ENCODE measurements at regions not wholly inside any gene's neighbourhood (a gene's known extent, or its start where the extent isn't known, plus 50 kb on each side); places are given as distances from the start of the nearest gene placed in this dataset.
"Not testable (repeated sequence)": the region's sequence is repeated elsewhere in the genome, so short reads cannot be mapped to it uniquely, and the experiment has no call there.

DNA sequence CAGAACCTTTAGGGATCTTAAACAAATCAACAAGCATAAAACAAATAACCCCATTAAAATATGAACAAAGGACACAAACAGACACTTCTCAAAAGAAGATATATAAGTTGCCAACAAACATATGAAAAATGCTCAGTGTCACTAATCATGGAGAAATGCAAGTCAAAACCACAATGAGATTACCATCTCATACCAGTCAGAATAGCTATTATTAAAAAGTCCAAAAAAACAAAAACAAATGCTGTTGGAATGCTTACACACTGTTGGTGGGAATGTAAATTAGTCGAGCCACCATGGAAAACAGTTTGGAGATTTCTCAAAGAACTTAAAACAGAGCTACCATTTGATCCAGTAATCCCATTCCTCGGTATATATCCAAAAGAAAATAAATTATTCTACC is 423.6 kb downstream of the OTOL1 start:
- DNase-seq (ENCODE audit: low read depth) (no peak), FAIRE-seq (no peak)
- Histone ChIP-seq H3K4me3 (ENCODE audit: low read depth, low read length) (no peak overlapping the region), H3K36me3 (ENCODE audit: control insufficient read depth, insufficient read depth, low read length) (no peaks in the 10 kb centered on the region), H3K27me3 (ENCODE audit: control insufficient read depth, insufficient read depth, low read length) (no peaks in the 10 kb centered on the region)
- TF ChIP-seq, protein P1, sequence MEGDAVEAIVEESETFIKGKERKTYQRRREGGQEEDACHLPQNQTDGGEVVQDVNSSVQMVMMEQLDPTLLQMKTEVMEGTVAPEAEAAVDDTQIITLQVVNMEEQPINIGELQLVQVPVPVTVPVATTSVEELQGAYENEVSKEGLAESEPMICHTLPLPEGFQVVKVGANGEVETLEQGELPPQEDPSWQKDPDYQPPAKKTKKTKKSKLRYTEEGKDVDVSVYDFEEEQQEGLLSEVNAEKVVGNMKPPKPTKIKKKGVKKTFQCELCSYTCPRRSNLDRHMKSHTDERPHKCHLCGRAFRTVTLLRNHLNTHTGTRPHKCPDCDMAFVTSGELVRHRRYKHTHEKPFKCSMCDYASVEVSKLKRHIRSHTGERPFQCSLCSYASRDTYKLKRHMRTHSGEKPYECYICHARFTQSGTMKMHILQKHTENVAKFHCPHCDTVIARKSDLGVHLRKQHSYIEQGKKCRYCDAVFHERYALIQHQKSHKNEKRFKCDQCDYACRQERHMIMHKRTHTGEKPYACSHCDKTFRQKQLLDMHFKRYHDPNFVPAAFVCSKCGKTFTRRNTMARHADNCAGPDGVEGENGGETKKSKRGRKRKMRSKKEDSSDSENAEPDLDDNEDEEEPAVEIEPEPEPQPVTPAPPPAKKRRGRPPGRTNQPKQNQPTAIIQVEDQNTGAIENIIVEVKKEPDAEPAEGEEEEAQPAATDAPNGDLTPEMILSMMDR (IDR thresholded peaks at IDR 0.05; ENCODE audit: insufficient read depth, low read length, severe bottlenecking) = no peak

DNA sequence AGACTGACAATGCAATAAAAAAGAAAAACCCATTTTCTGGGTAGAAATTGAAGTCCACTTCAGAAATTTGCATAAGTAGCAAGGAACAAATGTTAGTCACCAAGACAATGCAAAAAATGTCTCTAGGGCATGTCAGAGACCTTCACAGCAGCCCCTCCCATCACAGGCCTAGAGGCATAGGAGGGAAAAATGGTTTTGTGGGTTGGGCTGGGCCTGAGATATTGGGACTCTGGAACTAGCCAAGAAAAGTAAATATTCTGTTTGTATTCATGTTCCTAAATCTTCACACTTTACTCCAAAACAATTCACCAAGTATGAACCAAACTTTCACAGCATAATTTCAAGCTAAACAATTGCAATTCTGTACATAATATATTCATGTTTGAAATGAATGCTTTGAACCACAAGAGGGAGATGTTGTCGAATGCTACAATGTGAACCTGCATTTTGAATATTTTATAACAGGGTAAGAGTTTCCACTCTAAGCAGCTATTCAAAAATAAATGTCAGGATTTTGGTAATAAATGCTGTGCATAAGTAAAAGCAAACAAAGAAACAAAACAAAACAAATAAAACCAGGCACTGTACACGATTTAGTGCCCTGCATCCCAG is 429.2 kb downstream of the OTOL1 start:
- no peak for FAIRE-seq
- no peak for DNase-seq (ENCODE audit: low read depth)
- Histone ChIP-seq H3K27me3 (ENCODE audit: control insufficient read depth, insufficient read depth, low read length) (no peaks in the 10 kb centered on the region), H3K36me3 (ENCODE audit: control insufficient read depth, insufficient read depth, low read length) (no peaks in the 10 kb centered on the region), H3K4me3 (ENCODE audit: low read depth, low read length) (no peak overlapping the region)
- TF ChIP-seq, protein P1 (IDR thresholded peaks at IDR 0.05; ENCODE audit: insufficient read depth, low read length, severe bottlenecking) = no peak

DNA sequence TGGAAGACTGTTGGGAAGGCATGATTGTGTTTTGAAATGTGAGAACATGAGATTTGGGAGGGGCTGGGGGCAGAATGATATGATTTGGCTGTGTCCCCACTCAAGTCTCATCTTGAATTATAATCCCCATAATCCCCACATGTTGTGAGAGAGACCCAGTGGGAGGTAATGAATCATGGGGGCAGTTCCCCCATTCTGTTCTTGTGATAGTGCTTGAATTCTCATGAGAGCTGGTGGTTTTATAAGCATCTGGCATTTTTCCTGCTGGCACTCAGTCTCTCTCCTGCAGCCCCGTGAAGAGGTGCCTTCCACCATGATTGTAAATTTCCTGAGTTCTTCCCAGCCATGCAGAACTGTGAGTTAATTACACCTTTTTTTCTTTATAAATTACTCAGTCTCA is 430.5 kb downstream of the OTOL1 start:
- Histone ChIP-seq H3K4me3 (ENCODE audit: low read depth, low read length) (no peak overlapping the region), H3K36me3 (ENCODE audit: control insufficient read depth, insufficient read depth, low read length) (no peaks in the 10 kb centered on the region), H3K27me3 (ENCODE audit: control insufficient read depth, insufficient read depth, low read length) (no peaks in the 10 kb centered on the region)
- FAIRE-seq (no peak), DNase-seq (ENCODE audit: low read depth) (no peak)
- TF ChIP-seq, protein P1 (IDR thresholded peaks at IDR 0.05; ENCODE audit: insufficient read depth, low read length, severe bottlenecking) = no peak

DNA sequence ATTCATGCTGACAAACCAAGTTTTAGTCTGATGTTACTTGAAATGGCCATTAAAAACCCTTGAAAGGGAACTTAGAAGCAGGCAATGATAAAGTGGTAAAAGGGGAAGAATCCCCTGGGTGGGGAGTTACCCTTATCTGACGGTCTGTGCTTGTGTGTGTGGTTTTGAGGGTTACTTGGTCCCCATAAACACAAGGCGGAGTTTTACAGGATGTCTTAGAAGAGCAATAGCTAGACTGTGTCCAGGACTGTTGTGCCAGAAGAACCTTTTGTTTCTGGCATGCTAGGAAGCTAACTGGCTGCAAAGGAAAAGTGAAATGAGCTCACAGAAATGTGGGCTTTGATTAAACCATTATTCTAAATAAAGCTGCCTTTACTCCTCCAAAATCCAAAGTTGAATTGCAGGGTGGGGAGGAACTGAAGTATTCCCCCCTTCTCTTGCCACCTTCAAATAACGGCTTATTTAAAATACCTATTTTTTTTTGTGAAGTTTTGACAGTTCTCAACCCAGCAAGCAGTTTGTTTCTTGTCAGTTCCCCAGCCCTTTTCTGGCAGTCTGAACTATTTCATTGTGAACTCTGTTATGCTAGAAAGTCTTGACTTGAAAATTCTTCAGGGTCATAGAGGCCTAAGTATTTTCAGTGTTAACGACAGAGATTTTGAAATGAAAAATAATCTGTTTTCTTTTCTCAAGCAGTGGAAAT is 443.5 kb downstream of the OTOL1 start:
- no peaks in the 10 kb centered on the region for H3K27me3 ChIP-seq (ENCODE audit: control insufficient read depth, insufficient read depth, low read length)
- no peaks in the 10 kb centered on the region for H3K36me3 ChIP-seq (ENCODE audit: control insufficient read depth, insufficient read depth, low read length)
- DNase-seq (ENCODE audit: low read depth) (no peak), FAIRE-seq (no peak)
- no peak overlapping the region for H3K4me3 ChIP-seq (ENCODE audit: low read depth, low read length)
- TF ChIP-seq, protein P1 (IDR thresholded peaks at IDR 0.05; ENCODE audit: insufficient read depth, low read length, severe bottlenecking) = no peak

DNA sequence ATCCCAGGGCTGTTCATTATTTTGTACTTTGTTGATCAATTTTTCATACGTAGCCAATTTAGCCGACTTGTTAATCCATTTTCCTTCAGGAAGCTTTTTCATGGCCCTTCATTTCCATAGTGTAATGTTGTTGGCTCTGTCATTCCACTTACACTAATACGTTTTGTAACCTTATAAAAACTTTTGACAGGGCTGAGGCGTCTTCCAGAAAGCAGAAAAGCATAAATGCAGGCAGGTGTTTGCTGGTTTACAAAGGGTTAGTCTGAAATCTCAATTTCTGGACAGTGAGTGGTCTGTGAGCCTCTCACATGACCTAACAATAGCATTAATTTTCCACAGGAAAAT is 444.0 kb downstream of the OTOL1 start:
- H3K36me3 ChIP-seq (ENCODE audit: control insufficient read depth, insufficient read depth, low read length) = no peaks in the 10 kb centered on the region
- FAIRE-seq (no peak), DNase-seq (ENCODE audit: low read depth) (no peak)
- TF ChIP-seq, protein P1 (IDR thresholded peaks at IDR 0.05; ENCODE audit: insufficient read depth, low read length, severe bottlenecking) = no peak
- no peak overlapping the region for H3K4me3 ChIP-seq (ENCODE audit: low read depth, low read length)
- no peaks in the 10 kb centered on the region for H3K27me3 ChIP-seq (ENCODE audit: control insufficient read depth, insufficient read depth, low read length)

DNA sequence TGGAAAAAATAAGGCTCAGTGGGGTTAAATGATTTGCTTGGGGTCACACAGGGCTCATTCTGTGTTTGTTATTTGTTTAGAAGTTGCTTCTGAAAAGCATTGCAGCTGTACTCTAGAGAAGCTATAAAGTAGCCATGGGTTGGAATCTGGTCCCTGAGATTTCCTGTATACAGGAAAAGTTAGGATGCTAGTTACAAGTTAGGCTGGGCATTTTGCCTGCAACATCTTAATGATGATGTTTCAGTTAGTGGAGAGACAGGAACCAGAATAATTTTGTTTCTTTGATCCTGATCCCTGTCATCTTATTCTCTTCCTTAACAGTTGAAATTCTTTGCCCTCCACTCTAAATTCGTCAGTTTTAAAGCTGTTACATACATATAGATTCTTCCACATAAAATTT is 445.3 kb downstream of the OTOL1 start:
- Histone ChIP-seq H3K4me3 (ENCODE audit: low read depth, low read length) (no peak overlapping the region), H3K27me3 (ENCODE audit: control insufficient read depth, insufficient read depth, low read length) (no peaks in the 10 kb centered on the region), H3K36me3 (ENCODE audit: control insufficient read depth, insufficient read depth, low read length) (no peaks in the 10 kb centered on the region)
- no peak for DNase-seq (ENCODE audit: low read depth)
- FAIRE-seq = no peak
- TF ChIP-seq, protein P1 (IDR thresholded peaks at IDR 0.05; ENCODE audit: insufficient read depth, low read length, severe bottlenecking) = no peak

DNA sequence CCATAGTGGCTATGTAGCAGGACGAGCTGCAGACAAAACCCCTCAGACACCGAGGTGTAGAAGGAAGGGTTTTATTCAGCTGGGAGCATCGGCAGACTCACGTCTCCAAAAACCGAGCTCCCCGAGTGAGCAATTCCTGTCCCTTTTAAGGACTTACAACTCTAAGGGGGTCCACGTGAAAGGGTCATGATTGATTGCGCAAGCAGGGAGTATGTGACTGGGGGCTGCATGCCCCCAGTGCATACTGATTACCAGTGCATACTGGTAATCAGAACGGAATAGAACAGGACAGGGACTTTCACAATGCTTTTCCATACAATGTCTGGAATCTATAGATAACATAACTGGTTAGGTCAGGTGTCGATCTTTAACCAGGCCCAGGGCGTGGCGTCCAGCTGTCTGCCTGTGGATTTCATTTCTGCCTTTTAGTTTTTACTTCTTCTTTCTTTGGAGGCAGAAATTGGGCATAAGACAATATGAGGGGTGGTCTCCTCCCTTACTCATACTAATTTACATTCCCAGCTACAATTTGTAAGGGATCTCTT is 447.3 kb downstream of the OTOL1 start:
- DNase-seq (ENCODE audit: low read depth); H3K36me3 ChIP-seq (ENCODE audit: control insufficient read depth, insufficient read depth, low read length); H3K27me3 ChIP-seq (ENCODE audit: control insufficient read depth, insufficient read depth, low read length); H3K4me3 ChIP-seq (ENCODE audit: low read depth, low read length); FAIRE-seq: not testable (repeated sequence)
